Tibial nerve (tissue), 3 donors: ENCODE measurements at regions not wholly inside any gene's neighbourhood (a gene's known extent, or its start where the extent isn't known, plus 50 kb on each side); places are given as distances from the start of the nearest gene placed in this dataset.

Experiments used
- POLR2A ChIP-seq, 2 donors: fragments of 450-650 bp; IDR thresholded peaks; one replicate each; pipeline ENCODE4 v1.6.1; 2017; ENCODE audit warnings: antibody characterized with exemption in 2 of 2, mild to moderate bottlenecking in 2 of 2, moderate library complexity in 2 of 2
- TF ChIP-seq, protein P1 (sequence below), 5 experiments: fragments of 200-600 bp in 3 of 5; fragments of 450-650 bp in 2 of 5; sonication (generic) in 3 of 5; IDR thresholded peaks; one replicate each; pipeline ENCODE4 v1.5.1; 2016 to 2019; ENCODE audit warnings: antibody characterized with exemption in 5 of 5, mild to moderate bottlenecking in 3 of 5, moderate library complexity in 2 of 5

- no peak for TF ChIP-seq POLR2A (IDR thresholded peaks at IDR 0.05)
- TF ChIP-seq, protein P1, sequence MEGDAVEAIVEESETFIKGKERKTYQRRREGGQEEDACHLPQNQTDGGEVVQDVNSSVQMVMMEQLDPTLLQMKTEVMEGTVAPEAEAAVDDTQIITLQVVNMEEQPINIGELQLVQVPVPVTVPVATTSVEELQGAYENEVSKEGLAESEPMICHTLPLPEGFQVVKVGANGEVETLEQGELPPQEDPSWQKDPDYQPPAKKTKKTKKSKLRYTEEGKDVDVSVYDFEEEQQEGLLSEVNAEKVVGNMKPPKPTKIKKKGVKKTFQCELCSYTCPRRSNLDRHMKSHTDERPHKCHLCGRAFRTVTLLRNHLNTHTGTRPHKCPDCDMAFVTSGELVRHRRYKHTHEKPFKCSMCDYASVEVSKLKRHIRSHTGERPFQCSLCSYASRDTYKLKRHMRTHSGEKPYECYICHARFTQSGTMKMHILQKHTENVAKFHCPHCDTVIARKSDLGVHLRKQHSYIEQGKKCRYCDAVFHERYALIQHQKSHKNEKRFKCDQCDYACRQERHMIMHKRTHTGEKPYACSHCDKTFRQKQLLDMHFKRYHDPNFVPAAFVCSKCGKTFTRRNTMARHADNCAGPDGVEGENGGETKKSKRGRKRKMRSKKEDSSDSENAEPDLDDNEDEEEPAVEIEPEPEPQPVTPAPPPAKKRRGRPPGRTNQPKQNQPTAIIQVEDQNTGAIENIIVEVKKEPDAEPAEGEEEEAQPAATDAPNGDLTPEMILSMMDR (IDR thresholded peaks at IDR 0.05): no peak
Measured at GRCh38 chr20:57020364-57020763, 246.1 kb downstream of the BMP7 start.
